ENCODE measurements at regions not wholly inside any gene's neighbourhood (a gene's known extent, or its start where the extent isn't known, plus 50 kb on each side); places are given as distances from the start of the nearest gene placed in this dataset.

DNA sequence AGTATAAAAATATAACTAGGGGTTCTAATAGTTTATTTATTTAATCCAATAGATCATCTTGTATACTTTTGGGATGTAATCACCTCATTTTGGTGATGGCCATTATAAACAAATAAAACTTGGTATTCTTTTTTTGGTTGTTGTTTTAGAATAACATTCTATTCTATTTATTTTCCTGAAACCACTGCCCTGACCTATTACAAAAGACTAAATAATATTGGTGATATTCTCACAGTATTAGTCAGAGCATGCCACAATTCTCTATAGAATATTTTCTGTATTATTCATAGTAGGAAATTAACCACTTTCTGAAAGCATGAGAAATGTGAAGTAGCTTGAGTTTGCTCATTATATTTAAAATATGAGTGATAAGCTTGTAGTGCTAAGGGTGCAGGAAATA lies 54.1 kb upstream of the LRRC7 start:
- Histone ChIP-seq H3K4me2 (ENCODE audit: low read length) (no peak overlapping the region), H3K27ac (ENCODE audit: low read depth, low read length, poor library complexity, severe bottlenecking) (no peak overlapping the region), H3F3A (ENCODE audit: insufficient read depth, low read length) (no peaks in the 10 kb centered on the region), H3K36me3 (ENCODE audit: insufficient read depth, low read length) (no peaks in the 10 kb centered on the region), H3K4me1 (ENCODE audit: insufficient read depth, low read length, severe bottlenecking) (no peaks in the 10 kb centered on the region), H2AFZ (ENCODE audit: low read length) (no peak overlapping the region), H3K9me3 (ENCODE audit: low read length) (no peaks in the 10 kb centered on the region), H3K79me2 (ENCODE audit: insufficient read depth, low read length) (no peaks in the 10 kb centered on the region), H3K27me3 (ENCODE audit: insufficient read depth, low read length) (no peaks in the 10 kb centered on the region), H3K4me3 (ENCODE audit: low read depth, low read length, poor library complexity, severe bottlenecking) (no peak overlapping the region), H3K9ac (ENCODE audit: low read length) (no peak overlapping the region), H3K9me2 (ENCODE audit: low read depth, low read length) (no peaks in the 10 kb centered on the region), H4K20me1 (ENCODE audit: insufficient read depth, low read length) (no peaks in the 10 kb centered on the region)
- TF ChIP-seq EZH2 (IDR thresholded peaks at IDR 0.05; ENCODE audit: borderline replicate concordance, low read length), result no peak
- TF ChIP-seq, protein P1, sequence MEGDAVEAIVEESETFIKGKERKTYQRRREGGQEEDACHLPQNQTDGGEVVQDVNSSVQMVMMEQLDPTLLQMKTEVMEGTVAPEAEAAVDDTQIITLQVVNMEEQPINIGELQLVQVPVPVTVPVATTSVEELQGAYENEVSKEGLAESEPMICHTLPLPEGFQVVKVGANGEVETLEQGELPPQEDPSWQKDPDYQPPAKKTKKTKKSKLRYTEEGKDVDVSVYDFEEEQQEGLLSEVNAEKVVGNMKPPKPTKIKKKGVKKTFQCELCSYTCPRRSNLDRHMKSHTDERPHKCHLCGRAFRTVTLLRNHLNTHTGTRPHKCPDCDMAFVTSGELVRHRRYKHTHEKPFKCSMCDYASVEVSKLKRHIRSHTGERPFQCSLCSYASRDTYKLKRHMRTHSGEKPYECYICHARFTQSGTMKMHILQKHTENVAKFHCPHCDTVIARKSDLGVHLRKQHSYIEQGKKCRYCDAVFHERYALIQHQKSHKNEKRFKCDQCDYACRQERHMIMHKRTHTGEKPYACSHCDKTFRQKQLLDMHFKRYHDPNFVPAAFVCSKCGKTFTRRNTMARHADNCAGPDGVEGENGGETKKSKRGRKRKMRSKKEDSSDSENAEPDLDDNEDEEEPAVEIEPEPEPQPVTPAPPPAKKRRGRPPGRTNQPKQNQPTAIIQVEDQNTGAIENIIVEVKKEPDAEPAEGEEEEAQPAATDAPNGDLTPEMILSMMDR (IDR thresholded peaks at IDR 0.05; ENCODE audit: low read length), result no peak
